ENCODE measurements at regions not wholly inside any gene's neighbourhood (a gene's known extent, or its start where the extent isn't known, plus 50 kb on each side); places are given as distances from the start of the nearest gene placed in this dataset.

GRCh38 chr10:35758076-35758475, 116.0 kb upstream of the FZD8 start:
- TF ChIP-seq, protein P1, sequence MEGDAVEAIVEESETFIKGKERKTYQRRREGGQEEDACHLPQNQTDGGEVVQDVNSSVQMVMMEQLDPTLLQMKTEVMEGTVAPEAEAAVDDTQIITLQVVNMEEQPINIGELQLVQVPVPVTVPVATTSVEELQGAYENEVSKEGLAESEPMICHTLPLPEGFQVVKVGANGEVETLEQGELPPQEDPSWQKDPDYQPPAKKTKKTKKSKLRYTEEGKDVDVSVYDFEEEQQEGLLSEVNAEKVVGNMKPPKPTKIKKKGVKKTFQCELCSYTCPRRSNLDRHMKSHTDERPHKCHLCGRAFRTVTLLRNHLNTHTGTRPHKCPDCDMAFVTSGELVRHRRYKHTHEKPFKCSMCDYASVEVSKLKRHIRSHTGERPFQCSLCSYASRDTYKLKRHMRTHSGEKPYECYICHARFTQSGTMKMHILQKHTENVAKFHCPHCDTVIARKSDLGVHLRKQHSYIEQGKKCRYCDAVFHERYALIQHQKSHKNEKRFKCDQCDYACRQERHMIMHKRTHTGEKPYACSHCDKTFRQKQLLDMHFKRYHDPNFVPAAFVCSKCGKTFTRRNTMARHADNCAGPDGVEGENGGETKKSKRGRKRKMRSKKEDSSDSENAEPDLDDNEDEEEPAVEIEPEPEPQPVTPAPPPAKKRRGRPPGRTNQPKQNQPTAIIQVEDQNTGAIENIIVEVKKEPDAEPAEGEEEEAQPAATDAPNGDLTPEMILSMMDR (IDR thresholded peaks at IDR 0.05; ENCODE audit: low read length, missing control alignments): no peak
- H3K4me3 ChIP-seq (replicated peaks; ENCODE audit: low read depth, low read length): no peak overlapping the region
- peak; percentile 46 for DNase-seq (ENCODE audit: low read depth)

GRCh38 chr10:35754519-35754918, 112.4 kb upstream of the FZD8 start:
- TF ChIP-seq, protein P1 (IDR thresholded peaks at IDR 0.05; ENCODE audit: low read length, missing control alignments): no peak
- no peak overlapping the region for H3K4me3 ChIP-seq (replicated peaks; ENCODE audit: low read depth, low read length)
- DNase-seq (ENCODE audit: low read depth): no peak

GRCh38 chr10:35752469-35753461, 110.7 kb upstream of the FZD8 start:
- H3K4me3 ChIP-seq (replicated peaks; ENCODE audit: low read depth, low read length): no peak overlapping the region
- TF ChIP-seq, protein P1 (IDR thresholded peaks at IDR 0.05; ENCODE audit: low read length, missing control alignments): no peak

GRCh38 chr10:35751347-35751746, 109.3 kb upstream of the FZD8 start:
- TF ChIP-seq, protein P1 (IDR thresholded peaks at IDR 0.05; ENCODE audit: low read length, missing control alignments): no peak
- no peak for DNase-seq (ENCODE audit: low read depth)
- no peak overlapping the region for H3K4me3 ChIP-seq (replicated peaks; ENCODE audit: low read depth, low read length)

More at GRCh38 chr10:35752469-35753461, 110.7 kb upstream of the FZD8 start:
- peak; percentile 38 for DNase-seq (ENCODE audit: low read depth)

DNA sequence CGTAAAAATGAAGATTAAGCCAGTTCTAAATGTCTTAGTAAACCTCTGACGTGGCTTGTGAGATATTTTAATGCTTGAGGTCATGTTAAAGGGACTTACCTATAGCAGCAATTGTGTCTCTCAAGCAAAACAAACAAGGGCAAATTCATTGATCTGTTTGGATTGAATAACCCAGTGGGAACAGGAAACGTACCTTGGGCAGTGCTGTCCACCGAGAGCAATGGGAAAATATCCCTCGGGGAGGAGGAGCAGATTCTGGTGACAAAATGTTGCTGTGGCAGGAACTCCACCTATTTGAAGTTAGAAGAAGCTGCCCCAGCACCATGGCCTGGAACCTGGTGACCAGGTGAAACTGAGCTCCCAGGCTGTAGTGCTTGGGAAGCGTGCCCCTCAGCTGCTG, 107.1 kb upstream of the FZD8 start:
- no peak for DNase-seq (ENCODE audit: low read depth)
- H3K4me3 ChIP-seq (replicated peaks; ENCODE audit: low read depth, low read length): no peak overlapping the region
- TF ChIP-seq, protein P1 (IDR thresholded peaks at IDR 0.05; ENCODE audit: low read length, missing control alignments): no peak

DNA sequence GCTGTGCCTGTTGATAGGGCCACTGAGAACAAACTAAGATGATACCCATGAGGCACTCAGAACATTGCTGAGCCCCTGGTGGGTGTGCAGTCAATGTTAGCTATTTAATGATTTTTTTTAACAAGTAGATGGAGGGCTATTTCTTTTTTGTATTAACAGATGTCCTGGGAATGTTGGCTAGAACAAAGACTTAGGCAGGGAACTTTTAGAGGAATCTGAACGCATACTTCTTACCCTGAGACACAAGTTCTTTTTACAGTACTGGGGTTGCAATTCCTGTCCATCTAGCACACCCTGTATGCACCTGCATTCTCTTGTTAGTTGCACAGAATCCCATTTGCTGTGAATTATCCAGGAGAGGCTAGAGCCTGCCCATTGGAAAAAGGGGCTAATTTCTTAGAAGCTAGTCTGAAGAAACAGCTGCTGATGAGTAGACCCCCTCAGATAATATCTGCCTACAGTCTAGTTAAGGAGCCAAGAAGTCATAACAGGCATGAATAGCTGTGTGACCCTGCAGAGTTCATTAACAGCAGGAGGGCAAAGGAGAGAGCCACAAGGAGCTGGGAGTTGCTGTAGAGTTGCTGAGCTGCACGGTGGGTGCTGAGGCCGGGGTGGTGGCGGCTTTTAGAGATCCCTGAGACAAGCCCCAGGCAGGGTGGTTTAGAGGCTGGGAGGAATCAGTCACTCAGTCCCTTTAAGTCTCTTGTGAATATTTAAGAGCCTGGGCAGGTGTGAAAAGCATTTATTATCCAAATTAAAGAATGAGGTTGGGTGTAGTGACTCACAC, 103.7 kb upstream of the FZD8 start:
- H3K4me3 ChIP-seq (replicated peaks; ENCODE audit: low read depth, low read length): no peak overlapping the region
- no peak for DNase-seq (ENCODE audit: low read depth)
- TF ChIP-seq, protein P1 (IDR thresholded peaks at IDR 0.05; ENCODE audit: low read length, missing control alignments): no peak
